Aorta (tissue), 5 donors: ENCODE measurements at regions not wholly inside any gene's neighbourhood (a gene's known extent, or its start where the extent isn't known, plus 50 kb on each side); places are given as distances from the start of the nearest gene placed in this dataset.
A peak's percentile ranks its signal among the peaks of the same experiment; 100 is the strongest.

ENCODE experiments used
- ATAC-seq: fragments of 200-7000 bp; cut with Tn5 transposase; one replicate; pipeline ENCODE4 v1.9.1; 2022; ENCODE audit warnings: moderate library complexity; ENCODE audit not compliant: low FRiP score
- DNase-seq, 2 donors: peaks; one replicate each; pipeline ENCODE4 v3.0.0-alpha.2; 2020
- H3K27ac ChIP-seq, 2 donors: one replicate each; pipeline ENCODE4 v1.5.1; 2013; ENCODE audit warnings: low read length in 2 of 2, mild to moderate bottlenecking in 2 of 2, moderate library complexity in 2 of 2, control low read depth in 1 of 2, inconsistent platforms in 1 of 2, low read depth in 1 of 2
- H3K27me3 ChIP-seq, 2 donors: one replicate each; pipeline ENCODE4 v1.6.1; 2013; ENCODE audit warnings: control low read depth in 1 of 2, low read length in 1 of 2, mild to moderate bottlenecking in 1 of 2, moderate library complexity in 1 of 2; ENCODE audit not compliant: insufficient read depth in 2 of 2, control insufficient read depth in 1 of 2
- H3K36me3 ChIP-seq, 2 donors: one replicate each; pipeline ENCODE4 v1.6.1; 2013; ENCODE audit warnings: control low read depth in 1 of 2, low read length in 1 of 2, mild to moderate bottlenecking in 1 of 2; ENCODE audit not compliant: insufficient read depth in 2 of 2, control insufficient read depth in 1 of 2
- H3K4me1 ChIP-seq, 2 donors: one replicate each; pipeline ENCODE4 v1.6.1; 2013; ENCODE audit warnings: low read length in 2 of 2, control low read depth in 1 of 2, mild to moderate bottlenecking in 1 of 2, moderate library complexity in 1 of 2; ENCODE audit not compliant: insufficient read depth in 2 of 2, control insufficient read depth in 1 of 2
- H3K4me3 ChIP-seq, 2 donors: one replicate each; pipeline ENCODE4 v1.5.1; 2013; ENCODE audit warnings: low read length in 2 of 2, control low read depth in 1 of 2, mild to moderate bottlenecking in 1 of 2
- H3K9me3 ChIP-seq: one replicate; pipeline ENCODE4 v1.6.1; 2013; ENCODE audit warnings: mild to moderate bottlenecking, low read length; ENCODE audit not compliant: control insufficient read depth
- WGBS, 2 donors: extraction: QIAGEN DNeasy Blood & Tissue Kit; methylation state at CpG; one replicate each; pipeline ENCODE4 v1.1.7; 2013; 5-methylcytosine and 5-hydroxymethylcytosine counted together
- intact Hi-C, 2 donors: fragments of 100-400 bp; cut with DNase I; formaldehyde crosslinking; loops; one replicate each; pipeline versions ENCODE4 v1.14.2 to v1.15.0; 2022
- donor health status: healthy with polysubstance abuse.
- donor health status: Bipolar disorder and iron deficiency.
- donor health status: DM: no; HTN: no; CAD: no.
- donor health status: DM: no; HTN: no; CAD: no.
- donor health status: DM: yes; HTN: yes; CAD: no.

DNA sequence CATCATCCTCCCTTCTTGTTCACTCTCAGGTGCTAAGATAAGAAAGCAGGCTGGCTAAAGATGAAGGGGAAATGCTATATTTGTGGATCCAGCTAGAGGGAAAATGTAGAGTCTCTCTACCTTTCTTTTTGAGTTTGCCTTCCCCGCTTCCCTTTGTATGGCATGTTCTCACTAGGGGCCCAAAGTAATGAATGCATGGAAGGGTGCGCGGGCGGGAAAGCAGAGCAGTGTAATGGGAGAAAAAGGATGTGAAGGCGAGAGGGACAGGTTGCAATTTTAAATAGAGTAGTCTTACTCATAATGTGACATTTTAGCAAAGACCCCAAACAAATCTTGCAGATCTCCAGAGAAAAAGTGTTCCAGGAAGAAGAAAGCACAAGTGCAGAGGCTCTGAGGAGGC, 105.1 kb upstream of the ATP1B1 start:
- WGBS, 2 donors = 98 to 99% methylated on average over 5 of the region's 5 CpGs
- ATAC-seq = no peak
- intact Hi-C loops = loop anchor here in 1 of 2 donors (10.0 kb wide), 1 partner anchor 103 kb away; the partner anchor contains the start of gene ATP1B1
- Histone ChIP-seq H3K36me3 (no peaks in the 10 kb centered on the region), H3K9me3 (no peaks in the 10 kb centered on the region), H3K27ac (no peak overlapping the region), H3K27me3 (no peaks in the 10 kb centered on the region), H3K4me1 (peaks cover 0 to 4% of the 10 kb centered on the region in 2 donors), H3K4me3 (no peak overlapping the region)
- no peak for DNase-seq

DNA sequence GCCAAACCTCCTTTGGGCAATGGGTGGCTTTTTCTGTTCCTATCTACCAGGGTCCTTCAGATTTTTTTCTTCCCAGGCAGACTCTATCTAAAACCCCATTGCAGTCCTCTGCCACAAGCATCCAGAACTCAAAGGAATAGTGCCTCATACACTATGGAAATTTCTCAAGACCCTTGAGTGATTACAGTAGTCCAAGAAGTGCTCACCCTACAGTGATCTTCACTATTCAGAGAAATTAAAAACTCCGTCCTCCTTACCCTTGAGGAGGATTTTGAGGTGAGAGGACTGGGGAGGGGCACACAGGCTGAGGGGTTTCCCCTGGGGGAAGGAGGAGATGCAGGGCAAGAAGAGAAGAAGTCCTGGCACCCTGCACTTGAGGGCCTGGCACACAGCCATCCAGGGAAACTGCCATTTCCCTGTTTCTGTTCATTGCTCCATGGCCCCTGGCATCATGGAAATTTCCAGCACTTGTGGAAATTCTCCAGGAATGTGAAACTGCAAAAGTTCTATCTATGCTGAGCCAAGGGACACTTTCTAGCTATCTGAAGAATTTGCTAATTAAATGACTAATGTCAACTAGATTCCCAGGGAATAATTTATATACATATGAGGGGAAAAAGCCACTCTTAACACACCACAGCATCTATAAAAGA, 102.5 kb upstream of the ATP1B1 start:
- peak; percentile 73 to 79 for DNase-seq
- 77 to 83% methylated on average over 1 of the region's 1 CpG for WGBS, 2 donors

DNA sequence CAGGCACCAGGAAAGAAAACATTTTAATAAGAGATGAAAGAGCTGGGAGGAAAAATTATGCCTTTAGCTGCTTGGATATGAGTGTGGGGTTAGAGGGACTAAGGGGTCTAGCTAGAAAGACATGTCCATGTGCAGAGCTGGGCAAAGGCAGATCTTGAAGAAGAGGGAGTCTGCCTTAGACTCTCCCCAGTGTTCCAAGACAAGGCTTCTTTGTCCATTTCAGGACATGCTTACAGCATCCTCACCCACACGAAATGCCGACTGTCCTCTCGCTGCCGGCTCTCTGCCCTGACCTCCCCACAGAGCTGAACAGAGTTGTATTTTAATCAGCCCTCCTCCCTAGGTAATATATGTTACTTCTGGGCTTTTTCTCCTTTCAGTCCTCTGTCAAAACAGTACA, 100.7 kb upstream of the ATP1B1 start:
- Histone ChIP-seq H3K9me3 (no peaks in the 10 kb centered on the region), H3K4me1 (peaks cover 2 to 4% of the 10 kb centered on the region in 2 donors), H3K4me3 (no peak overlapping the region), H3K36me3 (no peaks in the 10 kb centered on the region), H3K27ac (no peak overlapping the region), H3K27me3 (no peaks in the 10 kb centered on the region)
- DNase-seq (no peak), ATAC-seq (no peak)
- intact Hi-C loops = loop anchor here in 1 of 2 donors (10.0 kb wide), 1 partner anchor 99 kb away; the partner anchor contains the start of gene ATP1B1
- 85 to 90% methylated on average over 4 of the region's 4 CpGs for WGBS, 2 donors

More for the DNA sequence above, 102.5 kb upstream of the ATP1B1 start:
- Histone ChIP-seq H3K4me1 (peaks cover 0 to 4% of the 10 kb centered on the region in 2 donors), H3K4me3 (no peak overlapping the region), H3K27me3 (no peaks in the 10 kb centered on the region), H3K27ac (peak overlapping the region; percentile 26 to 60), H3K36me3 (no peaks in the 10 kb centered on the region), H3K9me3 (no peaks in the 10 kb centered on the region)
- ATAC-seq = peak; percentile 38
- intact Hi-C loops = loop anchor here in 1 of 2 donors (10.0 kb wide), 1 partner anchor 101 kb away; the partner anchor contains the start of gene ATP1B1

DNA sequence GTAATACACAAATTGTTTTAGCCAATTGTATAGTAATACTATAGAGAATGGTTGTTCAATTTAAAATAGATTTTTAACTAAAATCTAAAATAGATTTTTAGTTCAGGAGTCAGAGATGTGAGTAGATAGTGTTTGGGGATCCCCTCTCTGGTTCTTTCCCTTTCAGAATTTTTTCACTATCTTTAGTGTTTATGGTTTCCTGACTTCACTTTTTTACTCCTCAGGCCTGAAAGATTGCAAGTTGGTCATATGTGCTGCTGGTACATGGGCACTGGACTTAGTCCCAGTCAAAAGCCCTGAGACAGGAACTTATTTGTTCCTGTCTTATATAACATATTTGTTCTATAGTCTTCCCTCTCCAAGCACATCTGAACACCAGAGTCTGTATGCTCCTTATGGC, 96.8 kb upstream of the ATP1B1 start:
- intact Hi-C loops = loop anchor here in 1 of 2 donors (10.0 kb wide), 1 partner anchor 95 kb away; the partner anchor contains the start of gene ATP1B1
- ATAC-seq = no peak
- Histone ChIP-seq H3K27me3 (no peaks in the 10 kb centered on the region), H3K9me3 (no peaks in the 10 kb centered on the region), H3K4me3 (no peak overlapping the region), H3K4me1 (peaks cover 0 to 2% of the 10 kb centered on the region in 2 donors), H3K27ac (no peak overlapping the region), H3K36me3 (no peaks in the 10 kb centered on the region)
- no peak for DNase-seq

DNA sequence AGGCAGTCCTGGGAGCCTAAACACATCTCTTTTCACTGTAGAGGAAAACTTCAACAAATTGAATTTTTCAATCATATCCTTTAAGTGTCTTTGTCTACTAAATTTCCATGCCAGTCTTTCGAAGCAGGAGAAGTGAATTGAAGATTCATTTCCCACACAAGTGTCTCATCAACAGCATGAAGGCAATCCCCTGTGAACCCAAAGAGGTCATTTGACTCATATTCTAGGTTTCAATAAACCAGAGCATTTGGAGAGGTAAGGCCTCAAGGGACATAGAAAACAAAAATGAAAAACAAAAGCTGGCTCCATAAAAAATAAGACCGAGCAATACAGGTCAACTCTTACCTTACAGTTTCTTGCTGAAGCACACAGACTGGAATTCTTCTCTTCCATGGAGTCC, 94.1 kb upstream of the ATP1B1 start:
- no peak overlapping the region for H3K4me3 ChIP-seq
- no peaks in the 10 kb centered on the region for H3K36me3 ChIP-seq
- WGBS, 2 donors = 94 to 98% methylated on average over 2 of the region's 2 CpGs
- no peaks in the 10 kb centered on the region for H3K27me3 ChIP-seq
- DNase-seq = no peak
- no peaks in the 10 kb centered on the region for H3K9me3 ChIP-seq
- H3K27ac ChIP-seq = no peak overlapping the region
- no peak for ATAC-seq
- H3K4me1 ChIP-seq = peaks cover 0 to 2% of the 10 kb centered on the region in 2 donors
- intact Hi-C loops = no loop called here

DNA sequence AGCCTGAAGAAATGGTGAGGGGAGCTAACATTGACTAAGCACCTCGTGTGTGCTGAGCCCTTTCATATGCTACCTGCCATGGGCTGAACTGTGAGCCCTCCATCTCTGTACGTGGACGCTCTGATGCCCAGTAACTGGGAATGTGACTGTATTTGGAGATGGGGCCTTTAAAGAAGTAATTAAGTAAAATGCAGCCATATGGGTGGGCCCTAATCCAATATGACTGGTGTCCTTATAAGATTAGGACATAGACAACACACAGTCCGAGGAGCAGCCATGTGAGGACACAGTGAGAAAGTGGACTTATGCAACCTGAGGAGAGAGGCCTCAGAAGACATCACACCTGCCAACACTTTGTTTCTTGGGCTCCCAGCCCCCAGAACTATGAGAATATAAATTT, 92.7 kb upstream of the ATP1B1 start:
- DNase-seq = no peak
- WGBS, 2 donors = 91 to 97% methylated on average over 4 of the region's 4 CpGs
- H3K27ac ChIP-seq = no peak overlapping the region
- H3K27me3 ChIP-seq = no peaks in the 10 kb centered on the region
- peaks cover 0 to 2% of the 10 kb centered on the region in 2 donors for H3K4me1 ChIP-seq
- no peaks in the 10 kb centered on the region for H3K36me3 ChIP-seq
- intact Hi-C loops = no loop called here
- no peak overlapping the region for H3K4me3 ChIP-seq
- no peak for ATAC-seq
- no peaks in the 10 kb centered on the region for H3K9me3 ChIP-seq

DNA sequence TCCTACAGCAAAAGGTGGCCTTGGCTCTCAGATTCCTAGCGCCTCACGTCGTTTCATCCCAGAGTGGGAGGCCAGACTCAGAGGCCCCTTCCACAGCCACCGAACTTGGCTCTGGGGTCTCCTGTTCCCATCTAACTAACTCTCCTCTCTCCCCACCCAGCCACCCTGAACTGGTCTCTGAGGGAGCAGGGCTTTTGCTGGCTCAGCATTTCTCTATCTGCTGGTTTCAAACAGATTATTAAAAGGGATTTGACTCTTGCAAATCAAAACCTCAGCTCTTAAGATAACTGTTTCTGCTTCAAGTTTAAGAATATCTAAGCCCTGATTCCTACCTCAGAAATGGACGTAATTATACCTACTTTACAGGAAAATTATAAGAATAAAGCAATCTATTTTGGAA, 91.0 kb upstream of the ATP1B1 start:
- Histone ChIP-seq H3K4me1 (peaks cover 0 to 1% of the 10 kb centered on the region in 2 donors), H3K27ac (no peak overlapping the region), H3K9me3 (no peaks in the 10 kb centered on the region), H3K36me3 (no peaks in the 10 kb centered on the region), H3K27me3 (no peaks in the 10 kb centered on the region), H3K4me3 (no peak overlapping the region)
- 92 to 96% methylated on average over 5 of the region's 5 CpGs for WGBS, 2 donors
- intact Hi-C loops = no loop called here
- DNase-seq = no peak
- no peak for ATAC-seq

DNA sequence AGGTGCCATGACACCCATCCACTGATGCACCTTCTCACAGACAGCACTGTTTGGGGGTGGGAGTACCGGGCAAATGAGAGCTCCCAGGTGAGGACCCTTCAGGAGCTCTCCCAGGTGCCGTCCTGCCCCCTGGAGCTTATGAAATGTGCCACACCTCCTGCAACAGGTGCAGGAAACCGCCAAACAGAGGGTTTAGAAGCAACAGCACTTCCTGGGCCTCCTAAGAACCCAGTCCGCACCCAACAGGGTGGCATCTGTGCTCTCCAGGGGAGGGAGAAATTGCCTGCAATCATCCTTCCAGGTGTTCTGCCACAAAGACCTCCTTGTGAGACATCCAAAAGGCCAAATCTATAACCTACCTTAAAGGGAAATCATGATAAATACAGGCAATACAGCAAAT, 87.7 kb upstream of the ATP1B1 start:
- WGBS, 2 donors = 82 to 94% methylated on average over 4 of the region's 4 CpGs
- Histone ChIP-seq H3K27ac (no peak overlapping the region), H3K27me3 (peaks cover 0 to 1% of the 10 kb centered on the region in 2 donors), H3K4me1 (no peaks in the 10 kb centered on the region), H3K4me3 (no peak overlapping the region), H3K36me3 (no peaks in the 10 kb centered on the region), H3K9me3 (no peaks in the 10 kb centered on the region)
- DNase-seq (no peak), ATAC-seq (no peak)
- intact Hi-C loops = no loop called here

DNA sequence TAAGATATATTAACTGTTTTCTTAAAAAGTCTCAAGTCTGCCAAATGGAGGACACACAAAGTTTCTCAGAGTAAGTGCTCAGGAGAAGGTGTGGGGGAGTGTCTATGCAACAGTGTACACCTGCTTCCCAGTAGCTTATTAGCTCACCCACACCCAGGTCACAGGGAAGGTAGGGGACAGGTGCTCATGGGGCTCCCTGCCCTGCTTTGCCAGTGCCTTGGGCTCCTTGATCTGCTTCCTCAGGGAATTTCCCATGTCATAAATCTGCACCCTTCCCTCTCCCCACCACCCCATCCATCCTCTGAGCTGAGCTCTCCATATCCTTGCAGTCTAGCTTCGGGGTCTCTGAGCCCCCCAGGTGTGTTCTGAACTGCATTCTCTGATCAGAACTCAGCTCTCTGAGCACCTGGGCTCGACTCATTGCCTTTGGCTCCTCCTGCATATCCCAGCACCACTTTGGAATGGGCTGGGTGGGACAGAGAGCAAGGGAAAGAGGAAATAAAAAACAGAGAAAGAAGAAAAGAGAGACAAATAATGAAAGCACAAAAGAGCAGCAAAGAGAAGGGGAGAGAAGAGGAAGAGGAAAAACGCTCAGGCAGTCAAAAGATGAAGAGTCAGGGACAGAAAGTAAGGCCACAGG, 87.0 kb upstream of the ATP1B1 start:
- 57 to 68% methylated on average over 3 of the region's 3 CpGs for WGBS, 2 donors
- intact Hi-C loops = no loop called here

More for the DNA sequence above, 87.0 kb upstream of the ATP1B1 start:
- no peak overlapping the region for H3K27ac ChIP-seq
- H3K9me3 ChIP-seq = no peaks in the 10 kb centered on the region
- no peak overlapping the region for H3K4me3 ChIP-seq
- DNase-seq (no peak), ATAC-seq (no peak)
- H3K4me1 ChIP-seq = no peaks in the 10 kb centered on the region
- no peaks in the 10 kb centered on the region for H3K36me3 ChIP-seq
- peaks cover 0 to 1% of the 10 kb centered on the region in 2 donors for H3K27me3 ChIP-seq
